Vagina (tissue), 2 donors: ENCODE measurements at regions not wholly inside any gene's neighbourhood (a gene's known extent, or its start where the extent isn't known, plus 50 kb on each side); places are given as distances from the start of the nearest gene placed in this dataset.
"Not testable (repeated sequence)": the region's sequence is repeated elsewhere in the genome, so short reads cannot be mapped to it uniquely, and the experiment has no call there.

Source experiments
- DNase-seq, 2 donors: peaks; one replicate each; pipeline ENCODE4 v3.0.0-alpha.2; 2017; ENCODE audit errors: extremely low spot score in 2 of 2
- H3K27ac ChIP-seq: fragments of 200-600 bp; sonication (generic); one replicate; pipeline ENCODE4 v1.5.1; 2019
- H3K27me3 ChIP-seq: fragments of 200-600 bp; sonication (generic); one replicate; pipeline ENCODE4 v1.5.1; 2019
- H3K36me3 ChIP-seq, 2 donors: fragments of 200-600 bp; sonication (generic); one replicate each; pipeline ENCODE4 v1.5.1; 2017 to 2019
- H3K4me1 ChIP-seq: fragments of 200-600 bp; sonication (generic); one replicate; pipeline ENCODE4 v1.5.1; 2019
- H3K4me3 ChIP-seq, 2 donors: fragments of 200-600 bp; sonication (generic); 1 replicate in 1 of 2; 2 replicates in 1 of 2; pipeline ENCODE4 v1.5.1; 2016 to 2019
- H3K9me3 ChIP-seq: fragments of 200-600 bp; sonication (generic); one replicate; pipeline ENCODE4 v1.5.1; 2019
- POLR2A ChIP-seq, 2 donors: fragments of 450-650 bp; IDR thresholded peaks; one replicate each; pipeline ENCODE4 v1.6.1; 2017; ENCODE audit warnings: antibody characterized with exemption in 2 of 2, mild to moderate bottlenecking in 2 of 2, moderate library complexity in 2 of 2
- POLR2AphosphoS5 ChIP-seq, 2 donors: sonication (generic); formaldehyde crosslinking; IDR thresholded peaks; one replicate each; pipeline ENCODE4 v1.9.0; 2017; ENCODE audit warnings: antibody characterized with exemption in 2 of 2, mild to moderate bottlenecking in 2 of 2, low read depth in 1 of 2; ENCODE audit not compliant: insufficient read depth in 1 of 2
- intact Hi-C: fragments of 100-400 bp; cut with DNase I; formaldehyde crosslinking; loops from one replicate; pipeline ENCODE4 v1.15.1; 2023
- TF ChIP-seq, protein P1 (sequence below), 3 experiments: fragments of 450-650 bp in 2 of 3; fragments of 200-600 bp in 1 of 3; sonication (generic) in 1 of 3; IDR thresholded peaks; one replicate each; pipeline ENCODE4 v1.5.1; 2017 to 2019; ENCODE audit warnings: antibody characterized with exemption in 3 of 3, mild to moderate bottlenecking in 2 of 3, moderate library complexity in 2 of 3

- Histone ChIP-seq H3K4me3 (no peak overlapping the region), H3K9me3 (no peaks in the 10 kb centered on the region), H3K27me3 (no peaks in the 10 kb centered on the region), H3K4me1 (no peaks in the 10 kb centered on the region), H3K27ac (no peak overlapping the region), H3K36me3 (no peaks in the 10 kb centered on the region)
- TF ChIP-seq, protein P1, sequence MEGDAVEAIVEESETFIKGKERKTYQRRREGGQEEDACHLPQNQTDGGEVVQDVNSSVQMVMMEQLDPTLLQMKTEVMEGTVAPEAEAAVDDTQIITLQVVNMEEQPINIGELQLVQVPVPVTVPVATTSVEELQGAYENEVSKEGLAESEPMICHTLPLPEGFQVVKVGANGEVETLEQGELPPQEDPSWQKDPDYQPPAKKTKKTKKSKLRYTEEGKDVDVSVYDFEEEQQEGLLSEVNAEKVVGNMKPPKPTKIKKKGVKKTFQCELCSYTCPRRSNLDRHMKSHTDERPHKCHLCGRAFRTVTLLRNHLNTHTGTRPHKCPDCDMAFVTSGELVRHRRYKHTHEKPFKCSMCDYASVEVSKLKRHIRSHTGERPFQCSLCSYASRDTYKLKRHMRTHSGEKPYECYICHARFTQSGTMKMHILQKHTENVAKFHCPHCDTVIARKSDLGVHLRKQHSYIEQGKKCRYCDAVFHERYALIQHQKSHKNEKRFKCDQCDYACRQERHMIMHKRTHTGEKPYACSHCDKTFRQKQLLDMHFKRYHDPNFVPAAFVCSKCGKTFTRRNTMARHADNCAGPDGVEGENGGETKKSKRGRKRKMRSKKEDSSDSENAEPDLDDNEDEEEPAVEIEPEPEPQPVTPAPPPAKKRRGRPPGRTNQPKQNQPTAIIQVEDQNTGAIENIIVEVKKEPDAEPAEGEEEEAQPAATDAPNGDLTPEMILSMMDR (IDR thresholded peaks at IDR 0.05), result no peak
- TF ChIP-seq POLR2A (IDR thresholded peaks at IDR 0.05) (no peak), POLR2AphosphoS5 (IDR thresholded peaks at IDR 0.05; ENCODE audit: insufficient read depth in 1 of 2, low read depth in 1 of 2) (no peak)
- DNase-seq, result no peak
- intact Hi-C loops, result no loop called here
These were observed 212.0 kb upstream of the CHORDC1 start for GRCh38 chr11:90434858-90435257.

GRCh38 chr11:90428836-90429235 is 206.0 kb upstream of the CHORDC1 start:
- Histone ChIP-seq H3K27me3 (no peaks in the 10 kb centered on the region), H3K4me3 (no peak overlapping the region), H3K27ac (no peak overlapping the region), H3K36me3 (no peaks in the 10 kb centered on the region), H3K9me3 (no peaks in the 10 kb centered on the region), H3K4me1 (no peaks in the 10 kb centered on the region)
- intact Hi-C loops, result no loop called here
- TF ChIP-seq, protein P1 (IDR thresholded peaks at IDR 0.05), result no peak
- TF ChIP-seq POLR2A (IDR thresholded peaks at IDR 0.05) (no peak), POLR2AphosphoS5 (IDR thresholded peaks at IDR 0.05; ENCODE audit: insufficient read depth in 1 of 2, low read depth in 1 of 2) (no peak)
- DNase-seq, result no peak

GRCh38 chr11:90426442-90426841 is 203.6 kb upstream of the CHORDC1 start:
- no peak for TF ChIP-seq POLR2AphosphoS5 (IDR thresholded peaks at IDR 0.05; ENCODE audit: insufficient read depth in 1 of 2, low read depth in 1 of 2)
- no peak for TF ChIP-seq POLR2A (IDR thresholded peaks at IDR 0.05)
- TF ChIP-seq, protein P1 (IDR thresholded peaks at IDR 0.05), result no peak
- no peak for DNase-seq
- intact Hi-C loops, result no loop called here
- Histone ChIP-seq H3K4me1 (peaks cover 5% of the 10 kb centered on the region), H3K9me3 (no peaks in the 10 kb centered on the region), H3K36me3 (no peaks in the 10 kb centered on the region), H3K27me3 (no peaks in the 10 kb centered on the region), H3K27ac (no peak overlapping the region), H3K4me3 (no peak overlapping the region)

GRCh38 chr11:90423378-90423777 is 200.5 kb upstream of the CHORDC1 start:
- Histone ChIP-seq H3K4me3 (no peak overlapping the region), H3K4me1 (peaks cover 5% of the 10 kb centered on the region), H3K9me3 (no peaks in the 10 kb centered on the region), H3K36me3 (no peaks in the 10 kb centered on the region), H3K27me3 (no peaks in the 10 kb centered on the region), H3K27ac (no peak overlapping the region)
- intact Hi-C loops, result no loop called here
- TF ChIP-seq, protein P1 (IDR thresholded peaks at IDR 0.05), result no peak
- TF ChIP-seq POLR2AphosphoS5 (IDR thresholded peaks at IDR 0.05; ENCODE audit: insufficient read depth in 1 of 2, low read depth in 1 of 2) (no peak), POLR2A (IDR thresholded peaks at IDR 0.05) (no peak)
- DNase-seq, result no peak

GRCh38 chr11:90422787-90423186 is 199.9 kb upstream of the CHORDC1 start:
- H3K27me3 ChIP-seq, H3K27ac ChIP-seq, DNase-seq, H3K9me3 ChIP-seq, H3K4me3 ChIP-seq, H3K4me1 ChIP-seq, intact Hi-C loops, H3K36me3 ChIP-seq: not testable (repeated sequence)

DNA sequence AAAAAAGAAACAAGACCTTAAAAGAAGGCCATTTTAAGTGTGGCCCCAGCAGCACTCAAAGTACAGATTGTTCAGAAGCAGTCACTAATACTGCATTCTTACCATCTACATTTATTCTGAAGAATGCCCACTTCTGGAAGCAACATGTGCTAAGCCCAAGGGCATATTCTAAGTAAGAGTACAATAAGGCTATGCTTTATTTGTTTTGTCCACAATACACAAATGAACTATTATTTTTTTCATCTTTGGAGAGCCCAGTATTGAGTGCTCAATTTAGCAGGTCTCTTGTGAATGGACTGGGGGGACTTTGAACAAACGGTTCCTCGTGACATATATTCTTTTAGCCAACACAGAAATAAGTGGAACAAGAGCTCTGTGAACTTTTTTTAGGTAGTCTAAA is 191.4 kb upstream of the CHORDC1 start:
- no peak overlapping the region for H3K4me3 ChIP-seq
- no peaks in the 10 kb centered on the region for H3K4me1 ChIP-seq
- intact Hi-C loops, result no loop called here
- no peak overlapping the region for H3K27ac ChIP-seq
- H3K36me3 ChIP-seq, result no peaks in the 10 kb centered on the region
- no peaks in the 10 kb centered on the region for H3K9me3 ChIP-seq
- TF ChIP-seq POLR2A (IDR thresholded peaks at IDR 0.05) (no peak), POLR2AphosphoS5 (IDR thresholded peaks at IDR 0.05; ENCODE audit: insufficient read depth in 1 of 2, low read depth in 1 of 2) (no peak)
- TF ChIP-seq, protein P1 (IDR thresholded peaks at IDR 0.05), result no peak
- no peaks in the 10 kb centered on the region for H3K27me3 ChIP-seq
- no peak for DNase-seq
